Inflammatory macrophage treated with lipopolysaccharide for 4 hours (primary cell): ENCODE measurements at regions not wholly inside any gene's neighbourhood (a gene's known extent, or its start where the extent isn't known, plus 50 kb on each side); places are given as distances from the start of the nearest gene placed in this dataset.

Experiments
- DNase-seq: peaks from one replicate; pipeline ENCODE4 v3.0.0-alpha.2; 2020

- DNase-seq: peak; percentile 2
Observed at GRCh38 chr7:35384761-35385700, 131.1 kb upstream of the TBX20 start.

- DNase-seq: peak; percentile 68
Observed at GRCh38 chr7:35380739-35381224, 126.9 kb upstream of the TBX20 start.

GRCh38 chr7:35379481-35379880 lies 125.6 kb upstream of the TBX20 start:
- DNase-seq: peak; percentile 24

GRCh38 chr7:35375516-35375915 lies 121.6 kb upstream of the TBX20 start:
- no peak for DNase-seq

- DNase-seq: no peak
Observed at GRCh38 chr7:35374858-35375257, 121.0 kb upstream of the TBX20 start.

DNA sequence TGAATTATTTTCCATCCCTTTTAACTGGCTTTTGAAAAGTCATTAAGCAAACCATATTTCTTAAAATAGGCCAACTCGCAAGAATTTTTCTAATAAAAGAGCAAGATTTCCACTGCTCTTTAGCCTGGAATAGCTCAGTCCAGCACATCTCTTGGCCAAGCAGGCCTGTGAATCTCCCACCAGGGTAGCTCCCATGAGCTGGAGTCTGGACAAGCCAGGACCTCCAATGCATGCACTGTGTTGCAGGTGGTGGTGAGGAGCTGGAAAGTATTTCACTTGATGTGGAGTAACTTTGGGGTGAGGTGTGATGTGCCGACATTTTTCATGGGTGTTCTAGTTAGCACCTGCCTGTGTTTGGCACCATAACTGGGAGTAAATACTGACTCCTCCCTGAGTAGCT lies 117.3 kb upstream of the TBX20 start:
- no peak for DNase-seq

- no peak for DNase-seq
Observed at GRCh38 chr7:35370687-35371086, 116.8 kb upstream of the TBX20 start.

DNA sequence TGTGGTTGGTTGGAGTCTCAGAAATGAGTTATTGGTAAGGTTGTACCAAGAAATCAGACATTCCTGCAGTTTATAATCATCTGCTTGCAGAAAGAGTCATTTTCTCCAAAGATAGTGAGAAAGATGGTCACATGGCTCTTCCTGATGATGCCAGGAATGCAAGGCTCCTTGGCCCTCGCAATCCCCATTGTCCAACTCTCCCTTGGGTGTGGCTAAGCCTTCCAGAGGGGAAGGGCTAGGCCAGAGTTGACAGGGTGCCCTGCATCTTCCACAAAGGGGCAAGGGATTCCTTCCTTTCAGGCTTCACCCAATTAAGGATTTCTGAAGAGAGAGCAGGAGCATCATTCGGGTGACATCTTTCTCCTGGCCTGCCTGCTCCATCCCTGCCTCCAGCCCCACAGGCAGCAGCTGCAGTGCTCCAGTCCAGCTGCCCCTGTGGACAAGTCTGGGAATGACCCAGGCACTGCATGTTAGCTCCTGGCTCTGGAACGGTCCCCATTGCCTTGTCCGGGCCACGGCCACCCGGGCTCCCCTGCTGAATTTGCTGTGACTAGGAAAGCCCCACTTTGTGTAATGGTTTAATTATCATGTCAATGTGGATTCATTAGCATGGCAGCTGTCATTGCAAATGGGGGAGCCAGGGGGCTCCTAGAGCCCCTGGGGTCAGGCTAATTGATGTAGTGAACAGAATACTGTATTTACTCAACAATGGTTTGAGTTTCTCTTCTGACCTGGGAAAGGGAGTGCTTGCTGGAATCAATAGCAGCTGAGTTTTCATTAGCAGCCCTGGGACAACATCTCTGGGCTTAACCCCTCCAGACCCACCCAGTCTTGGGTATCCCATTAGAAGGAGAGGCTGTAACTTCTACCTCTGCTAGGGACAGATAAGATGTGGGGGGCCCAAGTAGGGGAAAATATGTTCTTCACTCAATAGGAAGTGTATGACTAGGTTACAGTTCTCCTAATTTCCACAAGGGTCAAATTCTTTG lies 112.6 kb upstream of the TBX20 start:
- DNase-seq: no peak

DNA sequence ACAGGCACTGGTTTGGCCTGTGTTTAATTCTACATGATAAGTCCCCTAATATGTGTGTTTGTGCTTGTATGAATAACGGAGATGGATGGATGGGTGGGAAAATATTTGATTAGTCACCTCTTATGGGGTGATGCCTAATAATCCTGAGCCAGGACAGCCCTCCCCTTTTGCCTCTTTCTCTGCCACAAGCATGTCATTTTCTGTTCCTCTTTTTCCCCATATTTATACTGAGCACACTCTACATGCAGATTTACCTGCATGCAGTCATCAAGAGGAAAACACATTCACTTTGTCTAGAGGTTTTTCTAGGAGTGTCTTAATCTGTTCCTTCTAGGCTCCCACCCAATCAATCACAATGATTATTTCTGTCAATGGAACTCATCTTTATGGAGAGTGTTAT lies 111.6 kb upstream of the TBX20 start:
- no peak for DNase-seq

- DNase-seq: no peak
Observed at GRCh38 chr7:35362341-35362740, 108.4 kb upstream of the TBX20 start.

DNA sequence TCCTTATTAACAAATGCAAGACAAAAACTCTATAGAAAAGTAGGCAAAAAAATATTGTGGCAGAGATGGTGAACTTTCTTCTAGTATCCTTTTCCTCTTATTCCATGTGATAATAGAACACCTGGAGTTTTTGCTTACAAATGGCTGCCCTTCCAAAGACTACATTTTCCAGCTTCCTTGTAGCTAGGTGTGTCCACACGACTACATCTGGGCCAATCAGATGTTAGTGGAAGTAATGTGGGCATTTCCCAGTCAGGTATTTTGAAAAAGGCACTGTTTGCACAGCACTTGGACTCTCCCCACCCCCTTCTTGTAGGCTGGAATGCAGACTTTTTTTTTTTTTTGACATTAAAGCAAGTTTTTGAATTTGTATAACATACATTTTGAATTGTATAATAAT lies 105.5 kb upstream of the TBX20 start:
- DNase-seq: no peak

- no peak for DNase-seq
Observed at GRCh38 chr7:35356495-35356894, 102.6 kb upstream of the TBX20 start.

DNA sequence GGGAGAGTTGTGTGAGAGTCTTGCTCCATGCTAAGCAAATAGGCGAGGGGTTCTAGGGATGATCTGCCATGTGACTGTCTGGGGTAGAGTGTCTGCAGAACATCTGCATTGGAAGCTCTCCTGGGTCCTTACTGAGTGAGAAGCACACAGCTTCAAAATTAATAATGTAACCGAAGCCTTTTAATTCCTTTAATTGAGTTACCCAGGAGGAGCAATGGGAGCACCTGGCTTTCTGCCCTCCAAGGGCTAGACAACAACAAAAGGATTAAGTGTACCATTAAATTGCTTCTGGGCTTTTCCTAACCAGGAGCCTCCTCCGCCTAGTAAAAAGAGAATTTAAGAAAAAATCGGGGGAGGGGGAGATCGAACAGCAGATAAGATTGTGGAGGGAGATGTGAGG lies 102.0 kb upstream of the TBX20 start:
- no peak for DNase-seq

- no peak for DNase-seq
Observed at GRCh38 chr7:35355199-35355598, 101.3 kb upstream of the TBX20 start.

GRCh38 chr7:35353481-35353880 lies 99.6 kb upstream of the TBX20 start:
- DNase-seq: no peak

DNA sequence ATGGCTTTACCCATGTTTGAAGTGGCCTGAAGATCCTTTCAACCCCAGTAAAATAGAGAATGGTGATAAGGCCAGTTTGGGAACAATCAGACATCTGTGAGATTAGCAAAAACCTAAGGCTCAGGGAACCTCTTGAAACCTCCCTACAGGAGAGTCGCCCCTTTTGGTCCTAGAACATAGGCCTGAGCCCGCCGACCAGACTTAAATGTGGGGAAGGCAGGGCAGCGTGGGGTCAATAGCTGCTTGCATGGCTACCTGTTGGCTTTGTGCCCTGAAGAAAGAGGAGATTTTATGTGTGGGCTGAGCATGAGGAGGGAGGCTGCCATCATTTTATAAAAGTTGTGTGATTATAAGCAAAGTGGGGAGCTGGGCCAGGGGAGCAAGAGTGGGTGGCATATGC lies 97.6 kb upstream of the TBX20 start:
- DNase-seq: no peak

GRCh38 chr7:35348611-35349400 lies 94.9 kb upstream of the TBX20 start:
- no peak for DNase-seq

- DNase-seq: no peak
Observed at GRCh38 chr7:35342786-35343185, 88.9 kb upstream of the TBX20 start.

GRCh38 chr7:35339811-35340210 lies 85.9 kb upstream of the TBX20 start:
- no peak for DNase-seq

DNA sequence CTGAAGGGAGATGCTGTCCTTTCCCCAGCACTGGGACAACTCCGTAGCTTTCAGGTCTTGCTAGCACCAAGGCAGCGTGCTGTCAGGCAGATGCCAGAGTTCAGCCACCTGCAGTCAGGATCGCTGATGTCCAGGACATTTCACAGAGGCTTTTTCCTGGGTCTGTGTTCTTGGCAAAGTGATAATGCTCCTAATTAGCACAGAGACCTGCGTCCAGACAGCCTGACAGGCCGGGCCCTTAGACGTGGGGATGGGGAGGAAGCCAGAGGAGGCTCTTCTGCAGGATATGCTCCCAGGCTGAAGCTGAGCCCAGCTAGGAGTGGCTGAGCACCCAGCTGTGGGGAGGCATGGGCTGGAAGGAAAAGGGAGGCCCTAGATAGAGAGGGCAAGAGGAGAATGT lies 82.5 kb upstream of the TBX20 start:
- DNase-seq: no peak

- DNase-seq: no peak
Observed at GRCh38 chr7:35334506-35334905, 80.6 kb upstream of the TBX20 start.

DNA sequence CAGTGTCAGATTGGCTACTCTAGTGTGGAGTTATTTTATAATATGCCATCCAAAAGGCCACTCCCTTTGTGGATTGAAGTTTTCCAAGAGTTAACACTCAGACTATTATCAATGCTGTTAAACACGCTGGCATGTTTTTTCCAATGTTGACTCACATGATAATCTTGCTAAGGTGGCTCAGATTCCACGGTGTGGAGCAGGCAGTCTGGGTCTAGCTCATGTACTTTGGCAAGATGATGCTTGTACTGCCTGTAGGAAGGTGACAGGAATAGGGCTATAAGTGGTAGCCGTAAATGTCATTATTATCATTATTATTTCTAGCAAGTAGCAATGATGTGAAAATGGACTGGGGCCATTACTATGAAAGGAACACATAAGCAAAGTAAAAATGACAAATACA lies 79.4 kb upstream of the TBX20 start:
- no peak for DNase-seq
